ENCODE measurements at regions not wholly inside any gene's neighbourhood (a gene's known extent, or its start where the extent isn't known, plus 50 kb on each side); places are given as distances from the start of the nearest gene placed in this dataset.

GRCh38 chr4:133247861-133248260 lies 98.8 kb downstream of the PCDH10 start:
- TF ChIP-seq LEF1 (IDR thresholded peaks at IDR 0.05; ENCODE audit: borderline replicate concordance), result no peak
- TF ChIP-seq FOXA1 (IDR thresholded peaks at IDR 0.05), result no peak
- no peak for TF ChIP-seq FOXK2 (IDR thresholded peaks at IDR 0.05)
- no peak for TF ChIP-seq PKNOX1 (IDR thresholded peaks at IDR 0.05)
- TF ChIP-seq SP1 (IDR thresholded peaks at IDR 0.05), result no peak
- no peak for TF ChIP-seq TARDBP (IDR thresholded peaks at IDR 0.05)
- TF ChIP-seq CTBP1 (IDR thresholded peaks at IDR 0.05; ENCODE audit: borderline replicate concordance), result no peak
- TF ChIP-seq SUZ12 (IDR thresholded peaks at IDR 0.05), result no peak
- no peak for TF ChIP-seq BHLHE40 (IDR thresholded peaks at IDR 0.05; ENCODE audit: borderline replicate concordance)
- TF ChIP-seq L3MBTL2 (conservative IDR thresholded peaks at IDR 0.05), result no peak
- TF ChIP-seq ZNF384 (IDR thresholded peaks at IDR 0.05), result no peak
- no peak for TF ChIP-seq FOXM1 (IDR thresholded peaks at IDR 0.05; ENCODE audit: borderline replicate concordance)
- no peak for TF ChIP-seq NFRKB (IDR thresholded peaks at IDR 0.05)
- TF ChIP-seq ARNT (IDR thresholded peaks at IDR 0.05), result no peak

All from HEK293T (cell line).